Stimulated activated CD4-positive, alpha-beta T cell treated with anti-CD3 and anti-CD28 coated beads, Interleukin-1b, Interleukin-23, amount 100 ng/mL, for 24 hours (primary cell): ENCODE measurements at regions not wholly inside any gene's neighbourhood (a gene's known extent, or its start where the extent isn't known, plus 50 kb on each side); places are given as distances from the start of the nearest gene placed in this dataset.
A peak's percentile ranks its signal among the peaks of the same experiment; 100 is the strongest.
"Not testable (repeated sequence)": the region's sequence is repeated elsewhere in the genome, so short reads cannot be mapped to it uniquely, and the experiment has no call there.

ENCODE experiments used
- DNase-seq, 4 experiments: peaks; one replicate each; pipeline ENCODE4 v3.0.0-alpha.2; 2020; ENCODE audit warnings: low read depth in 4 of 4, low spot score in 1 of 4

- DNase-seq, result no peak
Observed at GRCh38 chr2:240191001-240191400, 50.5 kb upstream of the OTOS start.

- DNase-seq, result no peak
Observed at GRCh38 chr2:240192661-240193060, 52.2 kb upstream of the OTOS start.

- DNase-seq, result not testable (repeated sequence)
Observed at GRCh38 chr2:240194341-240194762, 53.9 kb upstream of the OTOS start.

- no peak for DNase-seq
Observed at GRCh38 chr2:240195316-240195861, 54.9 kb upstream of the OTOS start.

- no peak for DNase-seq
Observed at GRCh38 chr2:240196716-240197461, 56.4 kb upstream of the OTOS start.

- no peak for DNase-seq
Observed at GRCh38 chr2:240197462-240198139, 57.1 kb upstream of the OTOS start.

- no peak for DNase-seq
Observed at GRCh38 chr2:240198226-240198625, 57.8 kb upstream of the OTOS start.

GRCh38 chr2:240199133-240199870 lies 58.8 kb upstream of the OTOS start:
- no peak for DNase-seq

GRCh38 chr2:240200230-240201051 lies 60.0 kb upstream of the OTOS start:
- no peak for DNase-seq

GRCh38 chr2:240201866-240202265 lies 61.4 kb upstream of the OTOS start:
- no peak for DNase-seq

GRCh38 chr2:240202586-240202985 lies 62.1 kb upstream of the OTOS start:
- DNase-seq, result no peak

GRCh38 chr2:240203031-240203787 lies 62.8 kb upstream of the OTOS start:
- DNase-seq, result no peak

- DNase-seq, result no peak
Observed at GRCh38 chr2:240203788-240204270, 63.4 kb upstream of the OTOS start.

GRCh38 chr2:240204431-240205276 lies 64.2 kb upstream of the OTOS start:
- DNase-seq, result no peak

- peak; percentile 13 to 65 (median 34) for DNase-seq
Observed at GRCh38 chr2:240205348-240205747, 64.9 kb upstream of the OTOS start.

GRCh38 chr2:240205772-240206171 lies 65.3 kb upstream of the OTOS start:
- no peak for DNase-seq

GRCh38 chr2:240206630-240207029 lies 66.2 kb upstream of the OTOS start:
- no peak for DNase-seq

GRCh38 chr2:240207661-240208060 lies 67.2 kb upstream of the OTOS start:
- DNase-seq, result no peak

- DNase-seq, result no peak
Observed at GRCh38 chr2:240208096-240208495, 67.6 kb upstream of the OTOS start.
